ENCODE measurements at regions not wholly inside any gene's neighbourhood (a gene's known extent, or its start where the extent isn't known, plus 50 kb on each side); places are given as distances from the start of the nearest gene placed in this dataset.

DNA sequence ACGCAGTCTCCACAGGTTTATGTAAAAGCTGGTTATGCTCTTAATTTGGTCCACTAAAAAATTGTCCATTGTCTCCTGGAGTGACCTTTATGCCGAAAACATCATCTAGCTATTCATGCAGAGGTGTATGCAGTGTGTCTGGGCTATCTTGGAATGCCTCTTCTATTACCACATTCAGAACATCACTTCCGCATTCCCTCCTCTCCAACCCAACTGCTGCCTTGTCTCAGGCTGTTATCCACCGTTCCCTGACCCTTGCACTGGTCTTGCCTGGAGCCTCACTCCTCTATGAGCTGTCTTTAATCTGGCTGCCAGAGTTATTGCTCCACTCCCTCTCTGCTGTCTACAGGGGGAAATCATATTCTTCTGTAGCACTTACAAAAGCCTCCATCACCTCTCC is 214.1 kb upstream of the ANKRD55 start:
- TF ChIP-seq EZH2 (IDR thresholded peaks at IDR 0.05; ENCODE audit: low read length): no peak
- TF ChIP-seq, protein P1, sequence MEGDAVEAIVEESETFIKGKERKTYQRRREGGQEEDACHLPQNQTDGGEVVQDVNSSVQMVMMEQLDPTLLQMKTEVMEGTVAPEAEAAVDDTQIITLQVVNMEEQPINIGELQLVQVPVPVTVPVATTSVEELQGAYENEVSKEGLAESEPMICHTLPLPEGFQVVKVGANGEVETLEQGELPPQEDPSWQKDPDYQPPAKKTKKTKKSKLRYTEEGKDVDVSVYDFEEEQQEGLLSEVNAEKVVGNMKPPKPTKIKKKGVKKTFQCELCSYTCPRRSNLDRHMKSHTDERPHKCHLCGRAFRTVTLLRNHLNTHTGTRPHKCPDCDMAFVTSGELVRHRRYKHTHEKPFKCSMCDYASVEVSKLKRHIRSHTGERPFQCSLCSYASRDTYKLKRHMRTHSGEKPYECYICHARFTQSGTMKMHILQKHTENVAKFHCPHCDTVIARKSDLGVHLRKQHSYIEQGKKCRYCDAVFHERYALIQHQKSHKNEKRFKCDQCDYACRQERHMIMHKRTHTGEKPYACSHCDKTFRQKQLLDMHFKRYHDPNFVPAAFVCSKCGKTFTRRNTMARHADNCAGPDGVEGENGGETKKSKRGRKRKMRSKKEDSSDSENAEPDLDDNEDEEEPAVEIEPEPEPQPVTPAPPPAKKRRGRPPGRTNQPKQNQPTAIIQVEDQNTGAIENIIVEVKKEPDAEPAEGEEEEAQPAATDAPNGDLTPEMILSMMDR (optimal IDR thresholded peaks at IDR 0.05 in 1 of 3, IDR thresholded peaks at IDR 0.05 in 1 of 3, conservative IDR thresholded peaks at IDR 0.05 in 1 of 3; ENCODE audit: extremely low read depth in 1 of 3, insufficient read depth in 2 of 3, low read length in 3 of 3): no peak
